ENCODE measurements at regions not wholly inside any gene's neighbourhood (a gene's known extent, or its start where the extent isn't known, plus 50 kb on each side); places are given as distances from the start of the nearest gene placed in this dataset.

DNA sequence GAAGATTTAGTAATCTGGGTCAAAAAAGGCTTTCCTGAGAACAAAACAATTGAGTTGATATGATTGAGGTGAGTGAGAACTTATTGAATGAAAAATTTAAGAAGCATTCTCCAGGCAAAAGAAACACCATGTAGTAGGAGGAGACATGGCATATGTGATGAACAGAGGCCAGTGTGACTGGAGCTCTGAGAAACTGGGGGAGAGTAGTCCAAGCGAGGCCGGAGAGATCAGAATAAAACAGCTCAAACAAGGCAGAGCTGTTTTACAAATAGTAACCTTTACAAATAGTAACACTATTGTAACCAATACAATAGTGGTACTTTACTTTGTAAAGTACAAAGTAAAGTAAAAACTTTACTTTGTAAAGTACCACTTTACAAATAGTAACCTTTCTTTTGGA, 1159.1 kb downstream of the PCDH9 start:
- no peak for DNase-seq (ENCODE audit: low spot score)

DNA sequence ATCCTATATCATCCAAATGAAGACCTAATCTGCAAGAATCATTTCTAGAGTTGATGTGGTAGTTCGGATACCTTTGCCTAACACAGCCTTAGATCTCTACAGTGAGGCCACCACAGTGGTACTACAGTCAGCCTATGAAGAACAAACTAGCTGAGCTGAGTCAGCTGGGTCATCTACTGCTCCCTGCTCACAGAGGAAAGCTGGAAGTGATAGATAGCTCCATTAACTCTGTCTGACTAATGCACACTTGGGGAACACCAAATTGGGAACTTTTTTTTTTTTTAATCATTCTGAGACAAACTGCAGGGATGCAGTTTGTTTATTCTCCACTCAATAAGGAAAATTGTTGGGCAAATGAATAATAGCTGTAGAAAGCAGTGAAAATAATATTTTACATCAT, 1160.6 kb downstream of the PCDH9 start:
- DNase-seq (ENCODE audit: low spot score): no peak

GRCh38 chr13:66068683-66069082, 1161.5 kb downstream of the PCDH9 start:
- DNase-seq (ENCODE audit: low spot score): no peak

GRCh38 chr13:66048888-66049287, 1181.2 kb downstream of the PCDH9 start:
- no peak for DNase-seq (ENCODE audit: low spot score)

DNA sequence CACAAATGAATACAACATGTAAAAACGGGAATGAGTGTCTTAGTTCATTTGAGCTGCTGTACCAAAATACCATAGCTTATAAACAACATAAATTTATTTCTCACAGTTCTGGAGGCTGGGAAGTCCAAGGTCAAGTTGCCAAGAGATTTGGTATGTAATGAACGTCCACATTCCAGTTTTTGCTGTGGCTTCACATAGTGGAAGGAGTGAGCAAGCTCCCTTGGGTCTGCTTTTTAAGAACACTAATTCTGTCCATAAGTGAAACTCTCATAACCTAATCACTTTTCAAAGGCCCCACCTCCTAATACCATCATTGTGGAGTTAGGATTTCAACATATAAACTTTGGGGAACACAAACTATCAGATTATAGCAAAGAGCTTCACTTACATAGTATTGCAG, 1189.6 kb downstream of the PCDH9 start:
- DNase-seq (ENCODE audit: low spot score): no peak

GRCh38 chr13:66037096-66037495, 1193.0 kb downstream of the PCDH9 start:
- no peak for DNase-seq (ENCODE audit: low spot score)

DNA sequence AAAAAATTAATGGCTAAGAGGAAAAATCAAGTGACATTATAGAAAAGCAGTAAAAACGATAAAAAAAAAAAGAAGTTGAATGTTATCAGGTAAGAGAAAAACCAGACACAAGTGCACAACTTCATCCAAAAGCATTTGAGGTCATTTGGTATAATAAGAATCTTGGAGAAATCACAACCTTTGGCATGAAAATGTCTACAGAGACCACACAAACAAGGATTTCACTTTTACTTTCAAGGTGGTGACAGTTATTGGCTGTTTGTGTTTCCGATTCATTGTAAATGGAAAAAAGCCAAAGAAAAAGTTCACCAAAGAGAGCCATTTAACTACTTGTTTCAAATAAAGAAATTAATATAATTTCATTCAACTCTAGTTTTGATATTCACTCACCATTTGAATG, 1193.5 kb downstream of the PCDH9 start:
- DNase-seq (ENCODE audit: low spot score): no peak

- no peak for DNase-seq (ENCODE audit: low spot score)
Measured at GRCh38 chr13:66036024-66036614, 1194.0 kb downstream of the PCDH9 start.

- DNase-seq (ENCODE audit: low spot score): no peak
Measured at GRCh38 chr13:66033924-66034323, 1196.2 kb downstream of the PCDH9 start.

GRCh38 chr13:66021846-66022245, 1208.3 kb downstream of the PCDH9 start:
- DNase-seq (ENCODE audit: low spot score): no peak

GRCh38 chr13:66014771-66015170, 1215.4 kb downstream of the PCDH9 start:
- DNase-seq (ENCODE audit: low spot score): no peak

GRCh38 chr13:66009241-66009640, 1220.9 kb downstream of the PCDH9 start:
- no peak for DNase-seq (ENCODE audit: low spot score)

- no peak for DNase-seq (ENCODE audit: low spot score)
Measured at GRCh38 chr13:66003558-66003957, 1226.6 kb downstream of the PCDH9 start.

DNA sequence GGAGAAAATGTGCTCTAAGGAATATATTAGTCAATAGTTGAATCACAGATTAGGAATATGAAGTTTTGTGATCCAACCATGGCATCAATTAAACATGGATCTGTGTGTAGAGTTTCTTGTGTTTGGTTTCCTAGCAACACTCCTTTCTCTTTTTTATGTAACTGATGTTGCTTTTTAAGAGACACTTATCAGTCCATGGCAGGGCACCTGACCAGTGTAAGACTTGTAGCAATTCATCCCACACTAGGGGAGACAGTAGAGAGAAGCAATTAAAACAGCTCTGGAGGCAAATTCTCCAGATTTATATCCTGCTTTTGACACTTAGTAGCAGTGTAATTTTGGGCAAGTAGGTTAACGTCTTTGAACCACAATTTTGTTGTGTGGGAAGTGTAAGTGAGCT, 1229.0 kb downstream of the PCDH9 start:
- DNase-seq (ENCODE audit: low spot score): no peak

- no peak for DNase-seq (ENCODE audit: low spot score)
Measured at GRCh38 chr13:65999411-65999810, 1230.7 kb downstream of the PCDH9 start.

DNA sequence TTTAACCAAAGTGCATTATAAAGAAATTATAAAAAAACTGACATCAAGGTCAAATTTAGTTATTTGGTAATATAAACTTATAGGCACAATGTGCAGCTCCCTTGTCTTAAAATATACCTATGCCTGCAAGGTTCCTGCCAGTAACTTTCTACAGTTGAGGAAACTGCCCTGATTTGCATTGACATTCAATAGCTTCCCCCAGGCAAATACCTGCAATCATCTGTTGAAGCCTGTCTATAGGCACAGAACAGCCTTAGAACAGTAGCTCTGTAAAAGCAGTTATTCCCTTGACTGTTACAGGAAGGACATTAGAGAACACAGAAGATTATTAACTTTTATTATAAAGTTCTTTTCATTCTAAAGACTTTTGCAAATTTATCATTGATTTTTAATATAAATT, 1239.5 kb downstream of the PCDH9 start:
- DNase-seq (ENCODE audit: low spot score): no peak

GRCh38 chr13:65985612-65986011, 1244.5 kb downstream of the PCDH9 start:
- DNase-seq (ENCODE audit: low spot score): no peak

- DNase-seq (ENCODE audit: low spot score): no peak
Measured at GRCh38 chr13:65977525-65977924, 1252.6 kb downstream of the PCDH9 start.

GRCh38 chr13:65971541-65971940, 1258.6 kb downstream of the PCDH9 start:
- peak; percentile 45 for DNase-seq (ENCODE audit: low spot score)

DNA sequence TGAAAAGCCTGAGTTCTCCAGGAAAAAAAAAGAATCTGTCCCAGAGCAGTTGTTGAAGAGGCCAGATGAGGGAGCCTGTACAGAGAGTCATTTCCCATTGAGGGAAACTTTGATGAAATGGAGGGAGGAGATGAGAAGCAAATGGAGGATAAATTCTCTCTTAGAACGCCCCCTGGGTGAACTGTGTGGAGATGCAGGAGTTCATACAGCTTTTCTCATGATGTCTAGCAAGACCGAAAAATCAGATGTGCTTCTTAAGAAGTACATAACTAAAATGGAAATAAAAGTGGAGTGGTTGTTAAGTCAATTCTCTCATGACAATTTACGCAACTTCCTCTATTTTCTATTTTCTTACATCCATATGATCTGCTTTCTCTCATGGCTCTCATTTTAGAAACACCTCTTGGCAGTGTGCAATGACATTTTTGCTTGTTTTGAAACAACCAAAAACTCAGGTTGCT, 1263.1 kb downstream of the PCDH9 start:
- peak; percentile 14 for DNase-seq (ENCODE audit: low spot score)

- no peak for DNase-seq (ENCODE audit: low spot score)
Measured at GRCh38 chr13:65965501-65965900, 1264.6 kb downstream of the PCDH9 start.

- DNase-seq (ENCODE audit: low spot score): no peak
Measured at GRCh38 chr13:65964672-65965071, 1265.5 kb downstream of the PCDH9 start.

- no peak for DNase-seq (ENCODE audit: low spot score)
Measured at GRCh38 chr13:65959305-65959704, 1270.8 kb downstream of the PCDH9 start.

- DNase-seq (ENCODE audit: low spot score): no peak
Measured at GRCh38 chr13:65946387-65946786, 1283.7 kb downstream of the PCDH9 start.

DNA sequence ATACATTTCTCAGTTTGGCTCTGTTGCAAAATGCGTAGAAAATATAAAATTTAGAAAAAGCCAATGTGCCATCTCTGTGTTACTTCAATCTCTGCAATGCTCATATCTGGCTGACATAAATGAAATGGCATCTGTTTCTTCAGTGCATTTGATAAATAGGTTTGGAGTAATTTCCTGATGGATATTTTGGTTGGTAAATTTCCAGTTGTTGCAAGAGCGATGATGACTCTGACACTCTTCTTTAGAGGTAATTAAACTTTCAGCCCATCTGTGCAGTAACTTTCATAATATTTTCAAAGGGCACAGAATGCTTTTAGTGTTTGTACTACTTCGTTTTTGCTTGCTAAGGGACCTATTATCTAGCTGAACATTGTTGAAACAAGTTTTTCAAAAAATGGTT, 1286.4 kb downstream of the PCDH9 start:
- no peak for DNase-seq (ENCODE audit: low spot score)
